ENCODE measurements at regions not wholly inside any gene's neighbourhood (a gene's known extent, or its start where the extent isn't known, plus 50 kb on each side); places are given as distances from the start of the nearest gene placed in this dataset.

GRCh38 chr3:72287956-72288355, 503.0 kb upstream of the PROK2 start:
- TF ChIP-seq, protein P1, sequence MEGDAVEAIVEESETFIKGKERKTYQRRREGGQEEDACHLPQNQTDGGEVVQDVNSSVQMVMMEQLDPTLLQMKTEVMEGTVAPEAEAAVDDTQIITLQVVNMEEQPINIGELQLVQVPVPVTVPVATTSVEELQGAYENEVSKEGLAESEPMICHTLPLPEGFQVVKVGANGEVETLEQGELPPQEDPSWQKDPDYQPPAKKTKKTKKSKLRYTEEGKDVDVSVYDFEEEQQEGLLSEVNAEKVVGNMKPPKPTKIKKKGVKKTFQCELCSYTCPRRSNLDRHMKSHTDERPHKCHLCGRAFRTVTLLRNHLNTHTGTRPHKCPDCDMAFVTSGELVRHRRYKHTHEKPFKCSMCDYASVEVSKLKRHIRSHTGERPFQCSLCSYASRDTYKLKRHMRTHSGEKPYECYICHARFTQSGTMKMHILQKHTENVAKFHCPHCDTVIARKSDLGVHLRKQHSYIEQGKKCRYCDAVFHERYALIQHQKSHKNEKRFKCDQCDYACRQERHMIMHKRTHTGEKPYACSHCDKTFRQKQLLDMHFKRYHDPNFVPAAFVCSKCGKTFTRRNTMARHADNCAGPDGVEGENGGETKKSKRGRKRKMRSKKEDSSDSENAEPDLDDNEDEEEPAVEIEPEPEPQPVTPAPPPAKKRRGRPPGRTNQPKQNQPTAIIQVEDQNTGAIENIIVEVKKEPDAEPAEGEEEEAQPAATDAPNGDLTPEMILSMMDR (IDR thresholded peaks at IDR 0.05) = no peak
- TF ChIP-seq USF1 (IDR thresholded peaks at IDR 0.05; ENCODE audit: borderline replicate concordance, low read depth) (no peak), MEF2A (IDR thresholded peaks at IDR 0.05; ENCODE audit: borderline replicate concordance, low read depth) (no peak), EP300 (IDR thresholded peaks at IDR 0.05; ENCODE audit: borderline replicate concordance in 1 of 2, low read depth in 1 of 2, low read length in 1 of 2) (no peak), JUND (IDR thresholded peaks at IDR 0.05) (no peak), REST (IDR thresholded peaks at IDR 0.05; ENCODE audit: low read depth, low read length) (no peak), SMC3 (IDR thresholded peaks at IDR 0.05; ENCODE audit: low read depth, low read length) (no peak), NRF1 (IDR thresholded peaks at IDR 0.05; ENCODE audit: low read depth, low read length) (no peak), TAF1 (IDR thresholded peaks at IDR 0.05; ENCODE audit: borderline replicate concordance, low read depth, low read length) (no peak), CHD2 (IDR thresholded peaks at IDR 0.05; ENCODE audit: low read length, partially characterized antibody) (no peak), FOXM1 (IDR thresholded peaks at IDR 0.05; ENCODE audit: low read depth) (no peak), TEAD4 (IDR thresholded peaks at IDR 0.05; ENCODE audit: borderline replicate concordance, insufficient read depth) (no peak)
